NB4 (cell line): ENCODE measurements at regions not wholly inside any gene's neighbourhood (a gene's known extent, or its start where the extent isn't known, plus 50 kb on each side); places are given as distances from the start of the nearest gene placed in this dataset.

Source experiments
- DNase-seq: peaks from one replicate; pipeline ENCODE4 v3.0.0; 2010; ENCODE audit warnings: low read depth
- H3K4me3 ChIP-seq: one replicate; pipeline ENCODE4 v1.5.1; 2011; ENCODE audit warnings: mild to moderate bottlenecking, low read depth, low read length, moderate library complexity
- CTCF ChIP-seq: IDR thresholded peaks from one replicate; pipeline ENCODE4 v1.5.1; 2012; ENCODE audit warnings: low read depth, low read length
- MAX ChIP-seq: IDR thresholded peaks from 2 replicates; pipeline ENCODE4 v1.6.1; 2011; ENCODE audit warnings: low read depth, low read length
- MYC ChIP-seq: IDR thresholded peaks from 2 replicates; pipeline ENCODE4 v1.6.1; 2011; ENCODE audit warnings: low read depth, low read length
- POLR2A ChIP-seq: IDR thresholded peaks from 2 replicates; pipeline ENCODE4 v1.6.1; 2011; ENCODE audit warnings: mild to moderate bottlenecking; ENCODE audit not compliant: insufficient read length; ENCODE audit errors: extremely low read depth

GRCh38 chr13:111911121-111911720 lies 155.7 kb upstream of the SOX1 start:
- H3K4me3 ChIP-seq: no peak overlapping the region
- no peak for TF ChIP-seq CTCF
- no peak for TF ChIP-seq POLR2A
- no peak for TF ChIP-seq MYC
- TF ChIP-seq MAX: no peak
- no peak for DNase-seq

GRCh38 chr13:111911754-111912452 lies 155.0 kb upstream of the SOX1 start:
- no peak for DNase-seq
- no peak overlapping the region for H3K4me3 ChIP-seq
- TF ChIP-seq CTCF: no peak
- TF ChIP-seq MAX: no peak
- no peak for TF ChIP-seq POLR2A
- no peak for TF ChIP-seq MYC

GRCh38 chr13:111912453-111912866 lies 154.5 kb upstream of the SOX1 start:
- no peak for TF ChIP-seq POLR2A
- TF ChIP-seq MAX: no peak
- TF ChIP-seq CTCF: no peak
- no peak for TF ChIP-seq MYC
- DNase-seq: no peak
- H3K4me3 ChIP-seq: no peak overlapping the region

- no peak overlapping the region for H3K4me3 ChIP-seq
- TF ChIP-seq CTCF (no peak), POLR2A (no peak), MAX (no peak), MYC (no peak)
- DNase-seq: no peak
These were observed 153.8 kb upstream of the SOX1 start for GRCh38 chr13:111912991-111913760.

GRCh38 chr13:111913761-111914140 lies 153.2 kb upstream of the SOX1 start:
- no peak overlapping the region for H3K4me3 ChIP-seq
- no peak for TF ChIP-seq POLR2A
- DNase-seq: no peak
